ENCODE measurements at regions not wholly inside any gene's neighbourhood (a gene's known extent, or its start where the extent isn't known, plus 50 kb on each side); places are given as distances from the start of the nearest gene placed in this dataset.

DNA sequence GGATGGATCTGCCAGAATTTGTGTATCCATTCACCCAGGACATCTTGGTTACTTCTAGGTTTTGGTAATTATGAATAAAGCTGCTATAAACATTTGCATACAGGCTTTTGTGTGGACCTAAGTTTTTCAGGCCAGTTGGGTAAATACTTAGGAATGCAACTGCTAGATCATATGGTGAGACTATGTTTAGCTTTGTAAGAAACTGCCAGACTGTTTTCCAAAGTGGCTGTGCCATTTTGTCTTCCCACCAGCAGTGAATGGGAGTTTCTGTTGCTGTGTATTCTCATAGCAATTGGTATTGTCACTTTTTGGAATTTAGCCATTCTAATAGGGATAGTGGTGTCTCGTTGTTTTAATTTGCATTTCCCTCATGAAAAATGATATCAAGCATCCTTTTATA lies 133.0 kb downstream of the KIF26A start:
- CTCF ChIA-PET, result no interaction called here
- H3K9me3 ChIP-seq, result no peaks in the 10 kb centered on the region
- H3K4me1 ChIP-seq, result no peaks in the 10 kb centered on the region
- H3K36me3 ChIP-seq (ENCODE audit: control insufficient read depth, insufficient read depth, low read length), result no peaks in the 10 kb centered on the region
- H3K27me3 ChIP-seq (replicated peaks; ENCODE audit: control insufficient read depth, insufficient read depth, low read length), result no peaks in the 10 kb centered on the region; the same call in 1 of the 2 replicates
- Mint-ChIP-seq H3K36me3 (ENCODE audit: insufficient read depth, unreplicated experiment) (no peaks in the 10 kb centered on the region), H3K4me1 (ENCODE audit: low read depth, unreplicated experiment) (no peaks in the 10 kb centered on the region), H3K27ac (ENCODE audit: unreplicated experiment) (no peak overlapping the region), H3K9me3 (ENCODE audit: unreplicated experiment) (no peaks in the 10 kb centered on the region), H3K27me3 (ENCODE audit: insufficient read depth, unreplicated experiment) (peaks cover 17% of the 10 kb centered on the region), H3K4me3 (ENCODE audit: unreplicated experiment) (no peak overlapping the region)
- POLR2A ChIA-PET, result no interaction called here
- intact Hi-C loops (cut with micrococcal nuclease; ENCODE audit: unreplicated experiment), result no loop called here
- TF ChIP-seq CTCF (IDR thresholded peaks at IDR 0.05; ENCODE audit: insufficient read depth in 1 of 2, low read depth in 1 of 2, low read length in 1 of 2, severe bottlenecking in 1 of 2, unreplicated experiment in 1 of 2), result no peak
- DNase-seq, result no peak
- BruUV-seq (replicated peaks), result no TSS peak
- H3K4me3 ChIP-seq (ENCODE audit: low read depth, low read length), result no peak overlapping the region

GRCh38 chr14:104274806-104275205 lies 136.4 kb downstream of the KIF26A start:
- H3K9me3 ChIP-seq, result no peaks in the 10 kb centered on the region
- intact Hi-C loops (cut with micrococcal nuclease; ENCODE audit: unreplicated experiment), result no loop called here
- POLR2A ChIA-PET, result no interaction called here
- DNase-seq, result no peak
- Mint-ChIP-seq H3K4me3 (ENCODE audit: unreplicated experiment) (no peak overlapping the region), H3K27me3 (ENCODE audit: insufficient read depth, unreplicated experiment) (peaks cover 27% of the 10 kb centered on the region), H3K9me3 (ENCODE audit: unreplicated experiment) (no peaks in the 10 kb centered on the region), H3K4me1 (ENCODE audit: low read depth, unreplicated experiment) (no peaks in the 10 kb centered on the region), H3K36me3 (ENCODE audit: insufficient read depth, unreplicated experiment) (no peaks in the 10 kb centered on the region), H3K27ac (ENCODE audit: unreplicated experiment) (no peak overlapping the region)
- CTCF ChIA-PET, result no interaction called here
- no peaks in the 10 kb centered on the region; the same call in 1 of the 2 replicates for H3K27me3 ChIP-seq (replicated peaks; ENCODE audit: control insufficient read depth, insufficient read depth, low read length)
- no peak overlapping the region for H3K4me3 ChIP-seq (ENCODE audit: low read depth, low read length)
- no peaks in the 10 kb centered on the region for H3K4me1 ChIP-seq
- BruUV-seq (replicated peaks), result no TSS peak
- TF ChIP-seq CTCF (IDR thresholded peaks at IDR 0.05; ENCODE audit: insufficient read depth in 1 of 2, low read depth in 1 of 2, low read length in 1 of 2, severe bottlenecking in 1 of 2, unreplicated experiment in 1 of 2), result no peak
- no peaks in the 10 kb centered on the region for H3K36me3 ChIP-seq (ENCODE audit: control insufficient read depth, insufficient read depth, low read length)

- H3K9me3 Mint-ChIP-seq (ENCODE audit: unreplicated experiment), result no peaks in the 10 kb centered on the region
- TF ChIP-seq CTCF (IDR thresholded peaks at IDR 0.05; ENCODE audit: insufficient read depth in 1 of 2, low read depth in 1 of 2, low read length in 1 of 2, severe bottlenecking in 1 of 2, unreplicated experiment in 1 of 2), result no peak
- no peak overlapping the region for H3K27ac Mint-ChIP-seq (ENCODE audit: unreplicated experiment)
- Histone ChIP-seq H3K4me1 (no peaks in the 10 kb centered on the region), H3K9me3 (no peaks in the 10 kb centered on the region), H3K4me3 (ENCODE audit: low read depth, low read length) (no peak overlapping the region), H3K27me3 (replicated peaks; ENCODE audit: control insufficient read depth, insufficient read depth, low read length) (no peaks in the 10 kb centered on the region; the same call in 1 of the 2 replicates), H3K36me3 (ENCODE audit: control insufficient read depth, insufficient read depth, low read length) (no peaks in the 10 kb centered on the region)
- POLR2A ChIA-PET, result no interaction called here
- BruUV-seq (replicated peaks), result no TSS peak
- no peak overlapping the region for H3K4me3 Mint-ChIP-seq (ENCODE audit: unreplicated experiment)
- H3K27me3 Mint-ChIP-seq (ENCODE audit: insufficient read depth, unreplicated experiment), result peaks cover 29% of the 10 kb centered on the region
- H3K36me3 Mint-ChIP-seq (ENCODE audit: insufficient read depth, unreplicated experiment), result no peaks in the 10 kb centered on the region
- no peaks in the 10 kb centered on the region for H3K4me1 Mint-ChIP-seq (ENCODE audit: low read depth, unreplicated experiment)
- CTCF ChIA-PET, result no interaction called here
- intact Hi-C loops (cut with micrococcal nuclease; ENCODE audit: unreplicated experiment), result no loop called here
- no peak for DNase-seq
Measured at GRCh38 chr14:104277416-104278213, 139.2 kb downstream of the KIF26A start.
